Hepatocyte (in vitro differentiated cells): ENCODE measurements at regions not wholly inside any gene's neighbourhood (a gene's known extent, or its start where the extent isn't known, plus 50 kb on each side); places are given as distances from the start of the nearest gene placed in this dataset.

Experiments
- EZH2 ChIP-seq: fragments of 200-600 bp; sonication (generic); IDR thresholded peaks from 2 replicates; pipeline ENCODE4 v1.6.1; 2016; ENCODE audit warnings: antibody characterized with exemption, mild to moderate bottlenecking, borderline replicate concordance
- TF ChIP-seq, protein P1 (sequence below): fragments of 200-600 bp; sonication (generic); IDR thresholded peaks from 2 replicates; pipeline ENCODE4 v1.5.1; 2016; ENCODE audit warnings: antibody characterized with exemption, mild to moderate bottlenecking; ENCODE audit not compliant: poor library complexity

DNA sequence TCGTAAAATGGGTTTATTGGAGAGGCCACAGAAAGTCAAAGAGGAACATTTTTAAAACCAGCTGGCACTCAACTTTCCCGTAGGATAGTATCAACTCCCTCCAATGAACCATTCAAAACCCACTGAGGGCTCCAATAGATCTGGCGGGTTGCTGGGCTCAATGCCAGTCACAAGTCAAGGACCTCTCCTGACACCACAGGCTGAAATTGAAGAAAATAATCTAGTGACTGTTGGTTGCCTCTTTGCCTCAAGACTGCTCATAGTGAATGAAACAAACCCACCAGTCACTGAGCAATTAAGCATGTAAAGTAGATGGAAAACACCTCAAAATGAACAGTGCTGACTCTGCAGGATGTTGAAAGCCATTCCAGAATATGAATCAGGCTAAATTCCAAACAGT lies 500.6 kb upstream of the AGTR1 start:
- TF ChIP-seq, protein P1, sequence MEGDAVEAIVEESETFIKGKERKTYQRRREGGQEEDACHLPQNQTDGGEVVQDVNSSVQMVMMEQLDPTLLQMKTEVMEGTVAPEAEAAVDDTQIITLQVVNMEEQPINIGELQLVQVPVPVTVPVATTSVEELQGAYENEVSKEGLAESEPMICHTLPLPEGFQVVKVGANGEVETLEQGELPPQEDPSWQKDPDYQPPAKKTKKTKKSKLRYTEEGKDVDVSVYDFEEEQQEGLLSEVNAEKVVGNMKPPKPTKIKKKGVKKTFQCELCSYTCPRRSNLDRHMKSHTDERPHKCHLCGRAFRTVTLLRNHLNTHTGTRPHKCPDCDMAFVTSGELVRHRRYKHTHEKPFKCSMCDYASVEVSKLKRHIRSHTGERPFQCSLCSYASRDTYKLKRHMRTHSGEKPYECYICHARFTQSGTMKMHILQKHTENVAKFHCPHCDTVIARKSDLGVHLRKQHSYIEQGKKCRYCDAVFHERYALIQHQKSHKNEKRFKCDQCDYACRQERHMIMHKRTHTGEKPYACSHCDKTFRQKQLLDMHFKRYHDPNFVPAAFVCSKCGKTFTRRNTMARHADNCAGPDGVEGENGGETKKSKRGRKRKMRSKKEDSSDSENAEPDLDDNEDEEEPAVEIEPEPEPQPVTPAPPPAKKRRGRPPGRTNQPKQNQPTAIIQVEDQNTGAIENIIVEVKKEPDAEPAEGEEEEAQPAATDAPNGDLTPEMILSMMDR, result no peak
- TF ChIP-seq EZH2, result no peak
